HG02571 (cell line): ENCODE measurements at regions not wholly inside any gene's neighbourhood (a gene's known extent, or its start where the extent isn't known, plus 50 kb on each side); places are given as distances from the start of the nearest gene placed in this dataset.
"Not testable (repeated sequence)": the region's sequence is repeated elsewhere in the genome, so short reads cannot be mapped to it uniquely, and the experiment has no call there.

ENCODE experiments used
- ATAC-seq: cut with Tn5 transposase; IDR thresholded peaks from one replicate; pipeline ENCODE4 v1.9.1; 2021; ENCODE audit warnings: mild to moderate bottlenecking, moderate library complexity; ENCODE audit not compliant: unreplicated experiment

DNA sequence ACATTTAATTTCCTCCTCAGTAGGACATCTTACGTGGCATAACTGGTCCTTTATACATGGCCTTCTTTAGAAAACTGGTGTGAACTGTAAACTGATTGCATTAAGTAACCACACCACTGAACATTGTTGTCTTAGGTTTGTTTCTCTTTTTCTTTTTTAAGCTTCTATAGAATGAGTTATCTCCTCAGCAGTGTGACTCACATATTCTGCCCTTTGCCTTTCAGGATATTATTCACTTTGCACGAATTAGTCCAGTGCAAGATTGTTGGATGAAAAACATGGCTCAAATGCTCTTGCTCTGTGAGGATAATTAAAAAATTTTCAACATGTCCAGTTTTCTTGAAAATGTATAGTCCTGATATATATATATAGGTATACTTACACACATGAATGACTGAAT is 147.6 kb downstream of the KBTBD8 start:
- no peak for ATAC-seq

DNA sequence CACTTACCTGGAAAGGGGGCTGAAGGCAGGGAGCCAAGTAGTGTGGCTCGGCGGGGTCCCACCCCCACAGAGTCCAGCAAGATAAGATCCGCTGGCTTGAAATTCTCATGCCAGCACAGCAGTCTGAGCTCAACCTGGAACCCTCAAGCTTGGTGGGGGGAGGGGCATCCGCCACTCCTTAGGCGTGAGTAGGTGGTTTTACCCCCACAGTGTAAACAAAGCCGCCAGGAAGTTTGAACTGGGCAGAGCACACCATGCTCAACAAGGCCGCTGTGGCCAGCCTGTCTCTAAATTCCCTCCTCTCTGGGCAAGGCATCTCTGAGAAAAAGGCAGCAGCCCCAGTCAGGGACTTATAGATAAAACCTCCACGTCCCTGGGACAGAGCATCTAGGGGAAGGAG is 156.3 kb downstream of the KBTBD8 start:
- ATAC-seq = no peak

DNA sequence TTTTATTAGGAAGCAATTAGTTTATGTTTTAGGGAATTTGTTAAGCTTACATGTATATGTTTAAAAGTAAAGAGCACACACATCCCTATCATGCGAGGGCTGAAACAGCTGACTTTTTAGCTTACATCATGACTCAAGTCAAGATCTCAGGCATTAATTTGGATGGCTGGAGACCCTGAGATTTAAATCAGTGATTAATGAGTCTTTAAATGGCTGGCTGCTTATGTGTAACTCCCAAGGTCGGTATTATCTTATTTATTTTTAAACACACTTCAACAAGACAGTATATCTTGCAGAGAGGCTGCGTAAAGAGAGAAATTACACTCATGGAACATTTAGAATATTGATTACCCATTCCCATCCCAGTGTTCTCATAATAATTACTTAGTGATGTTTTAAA is 169.4 kb downstream of the KBTBD8 start:
- no peak for ATAC-seq

DNA sequence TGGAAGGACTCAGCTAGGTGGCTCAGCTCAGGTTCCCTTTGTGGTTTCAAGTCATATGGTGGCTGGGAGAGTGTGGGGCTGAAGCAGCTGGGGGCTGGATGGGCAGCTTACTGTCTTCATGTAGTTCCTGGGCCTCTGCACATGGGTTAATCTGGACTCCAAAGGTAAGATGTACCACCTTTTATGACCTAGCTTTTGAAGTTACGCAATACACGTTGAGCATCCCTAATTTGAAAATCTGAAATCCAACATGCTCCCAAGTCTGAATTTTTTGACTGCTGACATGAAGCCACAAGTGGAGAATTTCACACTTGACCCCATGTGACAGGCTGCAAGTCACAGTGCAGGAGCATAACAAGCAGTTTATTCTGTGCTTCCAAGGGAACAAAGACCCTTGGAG is 173.7 kb downstream of the KBTBD8 start:
- no peak for ATAC-seq

DNA sequence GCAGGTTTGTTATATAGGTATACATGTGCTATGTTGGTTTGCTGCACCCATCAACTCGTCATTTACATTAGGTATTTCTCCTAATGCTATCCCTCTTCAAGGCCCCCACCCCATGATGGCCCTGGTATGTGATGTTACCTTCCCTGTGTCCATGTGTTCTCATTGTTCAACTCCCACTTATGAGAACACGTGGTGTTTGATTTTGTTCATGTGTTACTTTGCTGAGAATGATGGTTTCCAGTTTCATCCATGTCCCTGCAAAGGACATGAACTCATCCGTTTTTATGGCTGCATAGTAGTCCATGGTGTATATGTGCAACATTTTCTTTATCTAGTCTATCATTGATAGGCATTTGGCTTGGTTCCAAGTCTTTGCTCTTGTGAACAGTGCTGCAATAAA is 175.0 kb downstream of the KBTBD8 start:
- not testable (repeated sequence) for ATAC-seq

DNA sequence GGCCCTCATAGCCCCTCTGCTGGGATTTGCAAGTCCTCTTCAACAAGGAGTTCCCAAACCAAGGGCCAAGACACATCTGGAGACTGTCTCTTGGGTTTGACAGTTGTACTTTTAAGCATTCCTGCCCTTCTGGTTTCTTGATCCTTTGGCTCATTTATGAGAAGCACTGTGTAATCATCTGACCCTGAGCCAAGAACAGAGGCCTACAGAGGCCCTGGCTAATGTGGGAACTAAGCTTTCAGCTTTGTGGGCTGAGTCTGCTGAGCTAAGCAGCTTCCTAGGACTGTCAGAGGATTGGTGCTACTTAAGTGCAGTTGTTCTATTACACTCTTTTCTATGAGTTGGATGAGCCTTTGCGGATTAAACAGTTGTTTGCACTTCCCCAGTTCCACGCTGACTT is 178.3 kb downstream of the KBTBD8 start:
- no peak for ATAC-seq

DNA sequence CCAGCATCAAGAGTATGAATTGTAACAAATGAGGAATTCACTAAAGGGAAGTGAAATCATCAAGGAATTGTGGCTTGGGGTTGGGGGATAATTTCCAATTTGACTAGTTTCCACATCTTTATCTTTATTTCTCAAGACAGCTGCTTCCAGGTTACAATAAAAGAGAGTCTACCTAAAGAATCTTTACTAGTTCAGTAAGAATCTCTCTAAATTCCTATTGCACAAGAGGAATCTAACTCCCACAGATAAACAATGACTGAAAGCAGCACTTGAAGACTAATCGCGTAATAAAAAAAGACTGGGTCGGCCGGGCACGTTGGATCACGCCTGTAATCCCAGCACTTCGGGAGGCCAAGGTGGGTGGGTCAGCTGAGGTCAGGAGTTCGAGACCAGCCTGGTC is 194.4 kb downstream of the KBTBD8 start:
- ATAC-seq = no peak

DNA sequence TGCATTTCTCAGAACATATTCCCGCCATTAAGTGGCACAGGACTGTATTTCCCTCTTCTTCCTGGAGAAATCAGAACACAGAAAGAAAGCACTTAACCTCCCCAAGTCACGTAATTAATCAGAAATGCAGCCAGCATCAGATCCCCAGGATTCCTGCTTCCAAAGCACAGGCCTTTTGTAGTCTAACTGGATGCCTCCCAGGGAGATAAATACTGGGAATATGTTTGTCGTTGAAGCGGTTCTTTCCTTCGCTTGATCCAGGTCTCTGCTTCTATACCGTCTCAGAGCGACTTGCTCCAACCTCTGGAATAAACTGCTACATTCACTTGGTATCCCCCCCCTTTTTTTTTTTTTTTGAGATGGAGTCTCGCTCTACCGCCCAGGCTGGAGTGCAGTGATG is 198.6 kb downstream of the KBTBD8 start:
- no peak for ATAC-seq

DNA sequence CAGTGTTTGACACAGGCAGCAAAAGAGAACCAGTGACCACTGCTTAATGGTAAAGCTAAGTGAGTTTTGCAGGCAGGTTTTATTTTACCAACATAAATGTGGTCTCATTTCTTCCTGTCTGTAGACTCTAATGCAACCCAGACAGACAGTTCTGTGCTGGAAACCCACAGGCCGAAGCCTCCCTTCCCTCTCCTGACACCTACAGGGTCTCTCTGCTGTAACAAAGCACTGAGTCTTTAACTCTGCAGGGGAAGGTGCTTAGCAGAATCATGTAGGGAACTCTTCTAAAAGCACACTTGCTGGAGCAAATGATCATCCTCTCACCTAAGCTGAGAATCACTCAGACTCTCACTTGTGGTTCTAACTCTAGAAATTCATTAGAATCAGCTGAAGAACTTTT is 200.3 kb downstream of the KBTBD8 start:
- no peak for ATAC-seq

DNA sequence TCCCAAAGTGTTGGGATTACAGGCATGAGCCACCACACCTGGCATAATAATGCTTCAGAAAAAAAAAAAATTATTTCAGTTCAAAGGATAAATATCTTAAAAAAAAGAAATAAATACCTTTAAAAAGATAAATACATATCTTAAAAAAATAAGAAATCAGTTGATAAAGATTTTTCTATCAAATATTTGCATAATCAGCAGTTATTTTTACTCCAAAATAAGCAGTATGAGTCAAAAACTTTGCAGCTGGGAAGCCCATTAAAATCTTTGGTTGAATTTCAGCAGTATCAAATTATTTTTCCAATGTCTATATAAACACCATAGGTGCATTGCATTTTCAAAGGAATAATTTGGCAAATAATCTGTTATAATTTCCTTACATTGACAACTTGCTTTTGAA is 202.5 kb downstream of the KBTBD8 start:
- ATAC-seq = no peak

DNA sequence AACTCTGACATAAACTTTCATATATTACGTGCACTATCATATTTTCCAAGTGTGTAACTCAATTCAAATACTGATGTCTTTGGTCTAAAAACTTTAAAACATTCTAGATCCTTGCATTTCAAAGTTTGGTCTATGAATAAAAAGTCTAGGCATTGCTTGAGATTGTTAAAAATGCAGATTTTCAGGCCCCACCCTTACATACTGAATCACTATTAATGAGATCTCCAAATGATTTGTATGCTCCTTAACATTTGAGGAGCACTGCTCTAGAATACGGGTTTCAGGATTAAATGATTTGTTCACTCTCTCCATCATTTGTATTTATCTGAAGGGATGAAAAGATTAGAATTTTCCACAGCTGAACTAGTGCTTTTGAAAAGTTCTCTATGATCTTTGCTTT is 202.9 kb downstream of the KBTBD8 start:
- ATAC-seq = no peak

DNA sequence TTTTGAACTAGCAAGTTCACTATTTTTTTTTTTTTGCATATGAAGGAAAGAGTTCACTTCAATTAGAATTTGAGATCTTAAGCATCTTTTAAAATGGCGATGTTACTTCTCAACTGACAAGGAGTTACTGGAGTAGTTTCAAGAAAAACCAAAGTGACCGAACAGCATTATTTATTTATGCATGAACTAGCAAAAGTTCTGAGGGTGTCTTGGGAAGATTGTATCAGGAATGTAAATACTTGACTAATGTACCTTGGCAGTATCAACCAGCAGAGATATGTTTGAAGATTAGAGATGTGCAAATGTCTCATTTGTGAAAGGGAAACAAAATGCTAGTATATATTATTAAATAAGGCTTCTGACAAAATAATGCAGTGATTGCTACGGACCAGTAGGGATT is 203.9 kb downstream of the KBTBD8 start:
- ATAC-seq = no peak

DNA sequence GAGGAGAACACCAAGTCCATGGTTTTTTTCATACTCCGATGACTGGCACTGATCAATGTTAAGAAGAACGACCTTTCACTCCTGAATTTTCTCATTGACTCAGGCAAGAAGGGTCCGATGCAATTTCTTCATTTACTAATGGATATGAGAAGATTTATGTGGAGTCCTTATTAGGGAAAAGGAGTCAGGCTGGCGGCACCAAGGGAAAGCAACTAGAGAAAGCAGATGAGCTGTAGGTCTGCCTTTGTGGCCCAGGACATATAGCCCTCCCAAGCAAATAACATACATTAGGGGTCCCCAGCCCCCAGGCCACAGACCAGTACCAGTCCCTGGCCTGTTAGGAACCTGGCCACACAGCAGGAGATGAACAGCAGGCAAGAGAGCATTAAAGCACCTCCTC is 206.8 kb downstream of the KBTBD8 start:
- no peak for ATAC-seq

DNA sequence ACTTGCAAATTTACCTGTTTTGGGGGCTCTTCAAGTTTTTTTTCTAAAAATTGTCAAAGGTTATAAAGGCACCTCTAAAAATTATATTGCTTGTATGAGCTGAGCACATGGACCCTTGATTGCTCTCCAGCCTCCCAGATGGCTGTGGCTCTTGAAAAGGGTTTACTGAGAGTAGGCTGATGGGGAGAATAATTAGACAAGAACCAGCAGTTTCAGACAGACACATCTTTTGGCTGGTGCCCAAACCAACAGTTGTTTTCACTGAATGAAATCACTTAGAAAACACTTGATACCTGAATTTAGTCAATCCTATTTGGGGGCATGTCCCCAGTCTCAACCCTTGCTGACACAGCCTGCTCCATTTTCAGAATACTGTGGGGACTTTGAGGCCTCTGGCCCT is 217.6 kb downstream of the KBTBD8 start:
- no peak for ATAC-seq

DNA sequence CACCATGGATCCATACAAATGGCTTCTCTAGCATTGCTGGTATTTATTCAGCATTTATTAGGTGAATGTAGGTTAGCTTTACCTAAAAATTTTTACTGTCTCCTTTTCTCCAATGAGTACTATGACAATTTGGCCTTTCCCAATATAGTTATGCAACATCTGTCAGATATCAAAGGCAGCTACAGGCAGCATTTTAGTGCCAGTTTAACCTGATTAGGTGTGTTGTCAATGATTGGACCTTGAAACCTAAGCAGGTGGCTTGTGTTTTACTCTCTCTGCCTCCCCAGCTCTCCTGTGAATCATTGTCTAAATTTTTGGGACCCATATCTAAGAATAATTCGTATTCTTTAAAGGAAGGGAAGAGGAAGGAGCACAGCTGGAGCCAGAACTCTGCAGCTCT is 228.9 kb downstream of the KBTBD8 start:
- ATAC-seq = no peak

DNA sequence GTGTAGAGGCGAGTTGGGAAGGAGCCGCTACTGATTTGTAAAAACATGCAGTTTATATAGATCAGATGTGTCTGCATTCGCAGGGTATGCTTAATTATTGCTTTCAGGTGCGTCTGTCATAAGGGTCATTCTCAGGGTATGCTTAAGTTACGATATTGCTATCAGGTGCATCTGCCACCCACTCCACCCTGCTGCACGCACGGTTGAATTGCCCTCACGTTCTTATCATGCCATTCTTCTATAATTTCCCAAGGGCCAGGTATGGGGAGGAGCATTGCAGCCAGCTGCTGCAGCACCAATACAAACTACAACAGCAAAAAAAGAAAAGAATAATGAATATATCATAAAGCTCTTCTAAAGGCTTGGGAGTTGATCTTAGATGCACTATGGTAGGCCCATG is 230.0 kb downstream of the KBTBD8 start:
- no peak for ATAC-seq

DNA sequence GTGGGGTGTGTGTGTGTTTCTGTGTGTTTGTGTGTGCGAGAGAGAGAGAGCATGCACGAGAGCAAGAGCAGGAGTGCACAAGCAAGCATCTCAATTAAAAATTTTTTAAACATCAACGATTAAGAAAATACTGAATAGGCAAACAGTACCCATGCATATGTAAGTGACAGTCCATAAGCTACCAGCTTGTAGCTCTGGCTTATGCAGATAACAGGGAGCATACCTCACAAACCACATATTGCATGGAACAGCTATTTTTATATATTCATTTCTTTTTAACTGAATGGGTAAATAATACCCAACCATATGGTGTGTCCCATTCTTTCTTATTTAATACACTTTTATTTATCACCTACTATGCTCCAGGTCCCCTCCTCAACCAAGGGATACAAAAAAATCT is 234.5 kb downstream of the KBTBD8 start:
- ATAC-seq = no peak

DNA sequence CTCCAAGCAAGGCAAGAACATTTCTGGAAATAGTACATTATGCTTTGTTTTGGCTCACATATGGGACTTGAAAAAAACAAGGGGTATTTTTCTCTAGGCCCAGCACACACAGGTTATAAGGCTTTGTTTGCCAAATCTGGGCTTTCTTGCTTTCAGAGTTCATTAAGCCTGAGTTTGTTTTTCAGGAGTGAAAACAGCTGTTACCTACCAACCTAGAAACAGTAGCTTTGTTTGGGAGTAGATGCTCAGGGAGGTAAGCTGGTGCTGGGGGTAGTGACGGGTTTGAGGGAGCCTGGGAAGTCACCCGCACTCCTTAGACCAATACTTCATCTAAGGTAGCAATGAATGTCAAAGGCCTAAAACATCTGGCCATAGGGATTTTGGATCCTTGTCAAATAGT is 241.2 kb downstream of the KBTBD8 start:
- no peak for ATAC-seq

DNA sequence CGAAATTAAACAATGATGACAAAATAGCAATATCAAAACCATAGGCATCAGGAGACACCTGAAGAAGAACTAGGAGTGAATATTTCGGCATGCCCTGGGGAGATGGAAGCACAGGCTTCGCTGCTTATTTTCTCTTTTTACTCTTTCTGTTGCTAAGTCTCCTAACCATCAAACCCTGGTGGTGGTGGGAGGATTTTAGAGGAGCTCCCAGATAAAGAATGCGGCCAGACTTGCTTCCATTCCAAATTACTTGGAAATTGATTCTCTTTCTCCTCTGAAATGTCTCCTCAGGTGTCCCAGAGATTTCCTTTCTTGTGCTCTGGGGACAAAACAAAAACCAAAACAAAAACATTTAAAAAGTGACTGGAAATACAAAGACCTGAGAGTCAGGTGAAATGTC is 243.0 kb downstream of the KBTBD8 start:
- ATAC-seq = no peak

DNA sequence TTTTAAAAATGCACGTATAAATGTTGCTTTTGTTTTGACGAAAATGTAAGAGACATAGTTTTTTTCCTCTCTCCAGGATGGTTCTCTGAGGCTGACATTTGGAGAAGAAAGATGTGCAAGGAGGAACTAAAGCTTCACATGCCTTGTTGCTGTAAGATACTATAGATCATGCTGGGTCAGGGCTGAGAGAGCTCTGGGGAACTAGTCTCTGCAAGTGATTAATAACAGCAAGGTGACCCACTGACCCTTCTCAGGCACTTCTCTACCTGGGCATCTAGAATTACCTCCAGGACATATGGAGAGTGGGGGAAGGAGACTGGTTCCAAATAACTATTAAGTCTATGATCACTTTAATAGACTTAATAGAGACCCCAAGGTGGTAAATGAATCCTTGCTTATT is 246.0 kb downstream of the KBTBD8 start:
- ATAC-seq = no peak

DNA sequence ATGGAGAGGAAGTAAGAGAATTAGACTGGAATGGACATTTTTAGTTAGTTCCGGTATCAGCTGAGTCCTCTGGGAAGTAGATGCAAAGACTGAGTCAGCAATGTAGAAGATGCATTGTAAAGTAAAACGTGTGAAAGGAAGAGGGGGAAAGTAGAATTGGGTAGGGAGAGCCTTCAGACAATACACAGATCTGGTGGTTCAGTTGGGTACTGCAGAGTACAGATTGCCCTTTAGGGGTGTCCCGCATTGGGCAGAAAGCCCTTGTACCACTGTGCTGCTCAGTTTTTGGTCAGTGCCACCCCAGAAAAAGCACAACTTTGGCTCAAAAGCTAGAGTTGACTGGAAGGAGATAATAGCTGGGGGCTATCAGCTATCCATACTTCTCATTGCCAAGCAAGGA is 247.4 kb downstream of the KBTBD8 start:
- no peak for ATAC-seq

DNA sequence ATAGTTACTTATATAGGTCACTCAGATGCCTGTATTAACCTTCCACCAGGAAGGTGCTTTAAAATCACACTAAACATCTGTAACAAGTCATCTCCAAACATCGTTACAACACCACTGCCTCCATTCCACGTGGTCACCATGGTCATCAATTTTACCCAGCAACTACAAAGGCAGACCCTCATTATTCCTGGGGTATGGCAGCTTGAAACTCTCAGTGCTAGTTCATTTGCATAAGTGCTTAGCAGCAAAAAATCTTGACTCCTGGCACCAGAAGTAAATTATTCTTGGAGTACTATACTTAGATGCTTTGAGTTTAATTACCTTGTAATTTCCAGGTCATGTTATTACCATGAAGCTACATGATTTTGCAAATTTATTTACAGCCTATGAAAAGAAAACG is 250.6 kb downstream of the KBTBD8 start:
- no peak for ATAC-seq

DNA sequence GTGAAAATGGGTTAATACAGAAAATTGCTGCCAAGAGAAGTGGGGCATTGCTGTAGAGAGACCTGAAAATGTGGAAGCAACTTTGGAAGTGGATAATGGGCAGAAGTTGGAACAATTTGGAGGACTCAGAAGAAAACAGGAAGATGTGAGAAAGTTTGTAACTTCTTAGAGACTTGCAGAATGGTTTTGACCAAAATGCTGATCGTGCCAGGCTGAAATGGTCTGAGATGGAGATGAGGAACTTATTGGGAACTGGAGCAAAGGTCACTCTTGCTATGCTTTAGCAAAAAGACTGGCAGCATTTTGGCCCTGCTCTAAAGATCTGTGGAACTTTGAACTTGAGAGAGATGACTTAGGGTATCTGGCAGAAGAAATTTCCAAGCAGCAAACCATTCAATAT is 254.8 kb downstream of the KBTBD8 start:
- not testable (repeated sequence) for ATAC-seq

DNA sequence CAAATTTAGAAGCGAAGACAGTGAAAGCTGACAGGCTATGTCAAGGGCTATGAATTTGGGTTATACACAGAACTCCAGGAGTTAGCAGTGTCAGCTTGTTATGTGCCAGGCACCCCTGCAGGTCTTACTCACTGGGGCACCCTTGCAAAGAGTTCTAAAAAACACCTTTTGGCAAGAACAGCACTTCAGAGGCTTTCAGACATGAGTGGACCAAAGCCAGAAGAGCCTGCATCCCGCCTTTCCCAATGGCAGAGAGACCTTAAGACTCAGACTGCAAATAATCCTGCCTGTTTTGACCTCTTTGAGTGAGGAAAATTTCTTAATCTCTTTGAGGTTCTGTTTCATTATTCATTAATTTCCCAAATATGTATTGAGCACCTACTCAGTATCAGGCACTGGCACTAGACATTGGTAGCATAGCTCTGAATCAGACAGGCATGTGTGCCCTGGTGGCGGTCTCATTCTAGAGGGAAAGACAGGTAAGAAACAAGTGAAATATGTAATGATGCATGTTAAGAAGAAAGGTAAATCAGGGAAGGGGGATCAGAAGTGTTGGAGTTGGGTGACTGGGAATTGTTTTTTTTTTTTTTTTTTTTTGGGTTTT is 280.0 kb downstream of the KBTBD8 start:
- ATAC-seq = no peak
